ENCODE measurements at regions not wholly inside any gene's neighbourhood (a gene's known extent, or its start where the extent isn't known, plus 50 kb on each side); places are given as distances from the start of the nearest gene placed in this dataset.

DNA sequence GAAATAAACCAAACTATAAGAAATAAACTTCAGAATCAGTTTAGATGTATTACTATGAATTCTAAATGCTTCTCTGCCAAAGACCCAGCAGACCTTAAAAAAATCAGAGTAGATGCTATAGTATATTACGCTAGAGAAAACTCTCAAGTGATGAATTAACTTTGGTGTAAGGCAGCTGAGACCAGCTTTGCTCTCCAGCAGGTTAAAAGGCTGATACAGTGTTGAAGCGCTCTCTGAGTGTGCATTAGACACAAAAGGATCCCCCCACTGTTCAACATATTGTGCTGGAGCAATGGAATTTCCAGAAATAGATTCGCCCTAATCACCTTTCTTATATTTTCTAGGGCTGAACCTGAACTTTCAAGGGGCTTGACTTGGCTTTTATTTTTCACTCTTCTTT is 190.0 kb downstream of the EFHB start:
- no peak for TF ChIP-seq CTCF (conservative IDR thresholded peaks at IDR 0.05 in 1 of 2, IDR thresholded peaks at IDR 0.05 in 1 of 2; ENCODE audit: extremely low read depth in 1 of 2, insufficient read depth in 1 of 2, low read depth in 1 of 2, low read length in 2 of 2)
- TF ChIP-seq EZH2 (IDR thresholded peaks at IDR 0.05; ENCODE audit: borderline replicate concordance, low read length): no peak

Measured in mammary epithelial cell (primary cell).